Activated B cell treated with CpG ODN at 0.5 μM for 24 hours (primary cell): ENCODE measurements at regions not wholly inside any gene's neighbourhood (a gene's known extent, or its start where the extent isn't known, plus 50 kb on each side); places are given as distances from the start of the nearest gene placed in this dataset.

Source experiments
- ATAC-seq: fragments of 200-7000 bp; cut with Tn5 transposase; one replicate; pipeline ENCODE4 v1.10.0; 2021; ENCODE audit warnings: low read depth, mild to moderate bottlenecking, moderate library complexity
- CTCF ChIA-PET: fragments of 350-600 bp; sonication (Branson Sonifier 250); formaldehyde crosslinking; loops from one replicate; lab custom pipeline; 2021; ENCODE audit warnings: antibody characterized with exemption; lab: Charles Lee
- POLR2A ChIA-PET: fragments of 350-600 bp; sonication (Branson Sonifier 250); formaldehyde crosslinking; loops from one replicate; lab custom pipeline; 2021; ENCODE audit warnings: antibody characterized with exemption; lab: Charles Lee
- DNase-seq: peaks from one replicate; pipeline ENCODE4 v3.0.0; 2022
- H3K27ac Mint-ChIP-seq: one replicate; pipeline ENCODE4 v1.8.0; 2020; ENCODE audit warnings: mixed read lengths
- H3K27me3 Mint-ChIP-seq: one replicate; pipeline ENCODE4 v1.8.0; 2021; ENCODE audit warnings: mixed read lengths
- H3K36me3 Mint-ChIP-seq: one replicate; pipeline ENCODE4 v1.8.0; 2021; ENCODE audit warnings: low read depth, mixed read lengths
- H3K4me1 Mint-ChIP-seq: one replicate; pipeline ENCODE4 v1.8.0; 2021; ENCODE audit warnings: mixed read lengths
- H3K4me3 Mint-ChIP-seq: one replicate; pipeline ENCODE4 v1.8.0; 2020; ENCODE audit warnings: mild to moderate bottlenecking, mixed read lengths
- H3K9me3 Mint-ChIP-seq: one replicate; pipeline ENCODE4 v1.8.0; 2020; ENCODE audit warnings: mixed read lengths
- CTCF ChIP-seq: fragments of 200-600 bp; IDR thresholded peaks from one replicate; pipeline ENCODE4 v1.8.0; 2022; ENCODE audit warnings: antibody characterized with exemption, mild to moderate bottlenecking
- intact Hi-C: fragments of 100-400 bp; cut with micrococcal nuclease; formaldehyde crosslinking; loops from one replicate; pipeline ENCODE4 v1.15.1; 2024

GRCh38 chr18:37754141-37754540 lies 188.5 kb upstream of the CELF4 start:
- POLR2A ChIA-PET = no interaction called here
- intact Hi-C loops = no loop called here
- Mint-ChIP-seq H3K9me3 (peaks cover 2% of the 10 kb centered on the region), H3K4me1 (no peaks in the 10 kb centered on the region), H3K27ac (no peak overlapping the region), H3K36me3 (no peaks in the 10 kb centered on the region), H3K4me3 (no peak overlapping the region), H3K27me3 (no peaks in the 10 kb centered on the region)
- no peak for TF ChIP-seq CTCF
- no peak for ATAC-seq
- DNase-seq = no peak
- CTCF ChIA-PET = no interaction called here

- DNase-seq (no peak), ATAC-seq (no peak)
- no peak overlapping the region for H3K27ac Mint-ChIP-seq
- POLR2A ChIA-PET = no interaction called here
- no peaks in the 10 kb centered on the region for H3K4me1 Mint-ChIP-seq
- CTCF ChIA-PET = interaction anchor here (0.7 to 1.3 kb wide), 2 partner anchors 15 to 26 kb away, joined by 3 read pairs; no protein-coding TSS in a partner anchor
- H3K9me3 Mint-ChIP-seq = no peaks in the 10 kb centered on the region
- intact Hi-C loops = no loop called here
- H3K27me3 Mint-ChIP-seq = no peaks in the 10 kb centered on the region
- TF ChIP-seq CTCF = no peak
- no peaks in the 10 kb centered on the region for H3K36me3 Mint-ChIP-seq
- no peak overlapping the region for H3K4me3 Mint-ChIP-seq
These were observed 176.8 kb upstream of the CELF4 start for GRCh38 chr18:37742436-37742835.

- Mint-ChIP-seq H3K27ac (no peak overlapping the region), H3K36me3 (no peaks in the 10 kb centered on the region), H3K4me1 (no peaks in the 10 kb centered on the region), H3K4me3 (no peak overlapping the region), H3K27me3 (no peaks in the 10 kb centered on the region), H3K9me3 (no peaks in the 10 kb centered on the region)
- DNase-seq (no peak), ATAC-seq (no peak)
- POLR2A ChIA-PET = no interaction called here
- intact Hi-C loops = no loop called here
- CTCF ChIA-PET = no interaction called here
- TF ChIP-seq CTCF = no peak
These were observed 175.5 kb upstream of the CELF4 start for GRCh38 chr18:37741032-37741623.

GRCh38 chr18:37734406-37734805 lies 168.8 kb upstream of the CELF4 start:
- Mint-ChIP-seq H3K36me3 (no peaks in the 10 kb centered on the region), H3K27ac (no peak overlapping the region), H3K4me3 (no peak overlapping the region), H3K4me1 (no peaks in the 10 kb centered on the region), H3K9me3 (no peaks in the 10 kb centered on the region), H3K27me3 (no peaks in the 10 kb centered on the region)
- TF ChIP-seq CTCF = no peak
- DNase-seq (no peak), ATAC-seq (no peak)
- intact Hi-C loops = no loop called here
- POLR2A ChIA-PET = no interaction called here
- CTCF ChIA-PET = no interaction called here

- ATAC-seq (no peak), DNase-seq (no peak)
- H3K4me1 Mint-ChIP-seq = no peaks in the 10 kb centered on the region
- no peak overlapping the region for H3K4me3 Mint-ChIP-seq
- H3K36me3 Mint-ChIP-seq = no peaks in the 10 kb centered on the region
- TF ChIP-seq CTCF = no peak
- ChIA-PET CTCF (no interaction called here), POLR2A (no interaction called here)
- no peak overlapping the region for H3K27ac Mint-ChIP-seq
- no peaks in the 10 kb centered on the region for H3K9me3 Mint-ChIP-seq
- no peaks in the 10 kb centered on the region for H3K27me3 Mint-ChIP-seq
- intact Hi-C loops = no loop called here
These were observed 164.1 kb upstream of the CELF4 start for GRCh38 chr18:37729716-37730115.
